ENCODE measurements at regions not wholly inside any gene's neighbourhood (a gene's known extent, or its start where the extent isn't known, plus 50 kb on each side); places are given as distances from the start of the nearest gene placed in this dataset.

DNA sequence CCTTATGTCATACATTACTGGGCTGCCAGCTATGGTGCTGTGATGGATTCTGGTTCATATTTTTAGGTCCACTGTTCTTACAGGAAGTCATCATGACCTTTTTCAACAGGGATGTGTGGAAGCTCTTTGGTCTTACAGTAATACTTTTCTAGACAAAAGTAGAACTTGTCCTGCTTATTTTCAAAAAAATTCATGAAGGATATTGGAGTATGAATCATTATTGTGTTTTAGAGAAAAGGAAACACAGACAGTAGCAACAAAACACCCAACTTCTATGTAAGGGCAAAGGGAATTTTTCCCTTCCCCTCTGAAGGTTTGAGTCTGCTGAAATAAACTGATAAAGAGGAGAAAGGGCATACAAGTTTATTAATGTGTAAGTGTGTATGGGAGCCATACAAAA, 54.7 kb upstream of the FAM9C start:
- Mint-ChIP-seq H3K27me3 (peaks cover 13% of the 10 kb centered on the region), H3K36me3 (no peaks in the 10 kb centered on the region), H3K27ac (no peak overlapping the region), H3K4me1 (peaks cover 6 to 40% (median 17%) of the 10 kb centered on the region in 3 donors), H3K4me3 (no peak overlapping the region), H3K9me3 (no peaks in the 10 kb centered on the region)

DNA sequence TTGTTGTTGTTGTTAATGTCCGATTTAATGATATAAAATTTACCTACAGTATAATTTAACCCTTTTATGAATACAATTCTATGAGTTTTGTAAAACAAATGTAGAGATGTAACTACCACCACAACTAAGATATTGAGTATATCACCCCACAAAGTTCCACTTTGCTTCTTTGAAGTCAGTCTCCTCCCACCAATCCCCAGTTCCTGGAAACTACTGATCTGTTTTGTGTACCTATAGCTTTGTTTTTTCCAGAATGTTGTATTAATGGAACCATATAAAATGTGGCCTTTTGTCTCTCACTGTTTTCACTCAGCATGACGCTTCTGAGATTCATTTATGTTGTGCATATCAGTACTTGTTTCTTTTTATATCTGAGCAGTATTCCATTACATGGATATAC, 52.3 kb upstream of the FAM9C start:
- Mint-ChIP-seq H3K4me1 (peaks cover 14 to 50% (median 21%) of the 10 kb centered on the region in 3 donors), H3K9me3 (peaks cover 0 to 7% (median 0%) of the 10 kb centered on the region in 3 donors), H3K36me3 (no peaks in the 10 kb centered on the region), H3K4me3 (no peak overlapping the region), H3K27ac (peak overlapping the region in 1 of 3 donors; percentile 39), H3K27me3 (peaks cover 15% of the 10 kb centered on the region)

DNA sequence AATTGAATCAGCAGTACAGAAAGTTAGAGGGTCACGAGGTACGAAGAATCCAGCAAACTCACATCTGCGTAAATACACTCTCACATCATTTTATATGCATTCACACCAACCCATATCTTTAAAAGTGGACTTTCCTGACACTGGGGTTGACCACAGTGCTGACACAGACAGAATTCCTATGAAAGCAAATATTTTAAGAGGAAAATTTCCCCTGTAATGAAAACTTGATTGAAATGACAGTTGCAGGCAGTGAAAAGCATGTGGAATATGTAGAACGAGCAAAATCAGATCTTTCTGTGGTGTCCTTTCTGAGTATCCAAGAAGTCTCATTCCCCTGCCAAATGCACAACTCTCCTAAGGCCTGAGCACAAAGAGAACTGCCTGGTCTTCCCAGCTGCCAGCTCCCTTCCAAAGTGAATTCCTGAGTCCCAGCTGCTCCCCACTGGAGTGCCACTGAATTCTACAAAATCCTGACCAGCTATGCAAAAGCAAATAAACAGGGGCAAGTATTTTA, 50.5 kb upstream of the FAM9C start:
- peaks cover 19 to 50% (median 24%) of the 10 kb centered on the region in 3 donors for H3K4me1 Mint-ChIP-seq
- peak overlapping the region in 3 of 4 donors; percentile 41 to 56 (median 47) for H3K4me3 Mint-ChIP-seq
- no peaks in the 10 kb centered on the region for H3K36me3 Mint-ChIP-seq
- peaks cover 0 to 7% (median 0%) of the 10 kb centered on the region in 3 donors for H3K9me3 Mint-ChIP-seq
- H3K27me3 Mint-ChIP-seq = peaks cover 11% of the 10 kb centered on the region
- peak overlapping the region in 2 of 3 donors; percentile 68 to 92 for H3K27ac Mint-ChIP-seq

DNA sequence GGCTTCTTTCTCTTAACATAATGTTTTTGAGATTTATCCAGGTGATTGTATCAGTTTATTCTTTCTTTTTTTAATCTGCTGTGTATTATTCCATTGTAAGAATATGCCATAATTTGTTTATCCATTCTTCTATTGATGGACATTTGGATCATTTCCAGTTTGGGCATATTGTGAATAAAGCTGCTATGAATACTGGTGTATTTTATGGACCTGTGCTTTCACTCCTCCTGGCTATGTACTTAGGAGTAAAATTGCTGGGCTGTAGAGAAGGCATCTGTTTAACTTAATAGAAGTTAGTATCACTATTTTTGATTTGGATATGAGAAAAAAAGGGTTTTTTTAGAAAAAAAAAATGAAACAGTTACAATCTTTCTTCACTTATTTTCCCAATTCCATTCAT, 50.0 kb upstream of the FAM9C start:
- H3K36me3 Mint-ChIP-seq = no peaks in the 10 kb centered on the region
- H3K27me3 Mint-ChIP-seq = peaks cover 11% of the 10 kb centered on the region
- peaks cover 0 to 7% (median 0%) of the 10 kb centered on the region in 3 donors for H3K9me3 Mint-ChIP-seq
- H3K4me1 Mint-ChIP-seq = peaks cover 19 to 54% (median 27%) of the 10 kb centered on the region in 3 donors
- peak overlapping the region in 2 of 3 donors; percentile 74 to 92 for H3K27ac Mint-ChIP-seq
- peak overlapping the region in 2 of 4 donors; percentile 53 to 57 for H3K4me3 Mint-ChIP-seq

Measured in IgD-negative memory B cell (primary cell).